GM12878 (cell line): ENCODE measurements at regions not wholly inside any gene's neighbourhood (a gene's known extent, or its start where the extent isn't known, plus 50 kb on each side); places are given as distances from the start of the nearest gene placed in this dataset.

Experiments
- ATAC-seq: fragments of 200-7000 bp; cut with Tn5 transposase; 3 replicates; pipeline ENCODE4 v1.9.1; 2020; ENCODE audit warnings: mild to moderate bottlenecking, moderate library complexity
- BruUV-seq: library from RNA; stranded (reverse); fragments of 400-500 nt; replicated peaks from 2 replicates; lab custom pipeline; 2021; lab: Mats Ljungman, UMichigan
- CTCF ChIA-PET: fragments of 300-600 bp; sonication (Branson Sonifier 250); formaldehyde crosslinking; extraction: SDS; loops from one replicate; lab custom pipeline; 2021; ENCODE audit warnings: inconsistent platforms; lab: Yijun Ruan, JAX
- POLR2A ChIA-PET: fragments of 350-600 bp; formaldehyde crosslinking; extraction: SDS; loops from one replicate; lab custom pipeline; 2021; ENCODE audit warnings: inconsistent platforms; lab: Charles Lee
- RAD21 ChIA-PET: fragments of 300-600 bp; sonication (Branson Sonifier 250); formaldehyde crosslinking; loops from one replicate; lab custom pipeline; 2023; ENCODE audit warnings: antibody characterized with exemption; ENCODE audit not compliant: unreplicated experiment; lab: Charles Lee
- SMC1A ChIA-PET: fragments of 300-600 bp; sonication (Branson Sonifier 250); formaldehyde crosslinking; loops from one replicate; lab custom pipeline; 2023; ENCODE audit not compliant: unreplicated experiment, uncharacterized antibody; lab: Charles Lee
- DNase-seq: peaks from one replicate; pipeline ENCODE4 v3.0.0-alpha.2; 2011; ENCODE audit warnings: low read depth, low spot score
- FAIRE-seq: peaks from 3 replicates; lab custom pipeline; 2011; peaks lifted over from hg19 to GRCh38; lab: Jason Lieb, UNC
- H2AFZ ChIP-seq: 2 replicates; pipeline ENCODE4 v1.6.0; 2011; ENCODE audit warnings: low read depth, low read length, control low read depth; ENCODE audit not compliant: control insufficient read depth
- H3K27ac ChIP-seq: 2 replicates; pipeline ENCODE4 v1.5.1; 2011; ENCODE audit warnings: control low read depth; ENCODE audit not compliant: control insufficient read depth, insufficient read depth
- H3K27me3 ChIP-seq, 2 experiments: replicated peaks in 1 of 2; 2 replicates each; pipeline versions ENCODE4 v1.6.0 to v1.6.1; 2011; ENCODE audit warnings: low read length in 1 of 2; ENCODE audit not compliant: control insufficient read depth in 2 of 2, insufficient read depth in 2 of 2
- H3K36me3 ChIP-seq, 2 experiments: 2 replicates each; pipeline ENCODE4 v1.5.1; 2011; ENCODE audit warnings: low read length in 1 of 2; ENCODE audit not compliant: control insufficient read depth in 2 of 2, insufficient read depth in 2 of 2
- H3K4me1 ChIP-seq: 2 replicates; pipeline ENCODE4 v1.6.1; 2011; ENCODE audit warnings: mild to moderate bottlenecking, low read length, moderate library complexity, mixed read lengths; ENCODE audit not compliant: control insufficient read depth, insufficient read depth
- H3K4me2 ChIP-seq: 2 replicates; pipeline ENCODE4 v1.6.0; 2011; ENCODE audit warnings: control low read depth; ENCODE audit not compliant: control insufficient read depth, insufficient read depth
- H3K4me3 ChIP-seq: fragments of 200-600 bp; sonication (generic); 2 replicates; pipeline ENCODE4 v1.5.1; 2016
- H3K79me2 ChIP-seq: 2 replicates; pipeline ENCODE4 v1.6.0; 2011; ENCODE audit warnings: low read length; ENCODE audit not compliant: control insufficient read depth, insufficient read depth
- H3K9ac ChIP-seq: 2 replicates; pipeline ENCODE4 v1.8.0; 2011; ENCODE audit warnings: low read length, control low read depth, mixed read lengths; ENCODE audit not compliant: control insufficient read depth, insufficient read depth
- H3K9me3 ChIP-seq: replicated peaks from 3 replicates; pipeline ENCODE4 v1.5.1; 2011; ENCODE audit warnings: mild to moderate bottlenecking, low read length; ENCODE audit not compliant: control insufficient read depth, insufficient read depth
- H4K20me1 ChIP-seq: 2 replicates; pipeline ENCODE4 v1.6.0; 2011; ENCODE audit not compliant: control insufficient read depth, insufficient read depth
- BCLAF1 ChIP-seq: fragments of 450-650 bp; IDR thresholded peaks from 2 replicates; pipeline ENCODE4 v1.6.1; 2017; ENCODE audit warnings: antibody characterized with exemption, mild to moderate bottlenecking, moderate library complexity
- CEBPB ChIP-seq, 2 experiments: fragments of 150-350 bp in 1 of 2; IDR thresholded peaks; 2 replicates each; pipeline ENCODE4 v1.6.1; 2012 to 2014; ENCODE audit warnings: low read depth in 2 of 2, low read length in 2 of 2, borderline replicate concordance in 1 of 2, inconsistent platforms in 1 of 2
- CHD1 ChIP-seq: IDR thresholded peaks from 2 replicates; pipeline ENCODE4 v1.6.1; 2012; ENCODE audit warnings: low read depth, low read length, improper control_type of control experiment
- CTCF ChIP-seq, 3 experiments: IDR thresholded peaks in 2 of 3; conservative IDR thresholded peaks in 1 of 3; 2 replicates each; pipeline ENCODE4 v1.5.1; 2011; ENCODE audit warnings: low read depth in 3 of 3, low read length in 3 of 3, mild to moderate bottlenecking in 3 of 3, control low read depth in 2 of 3, moderate library complexity in 2 of 3, inconsistent platforms in 1 of 3, mixed read lengths in 1 of 3; ENCODE audit not compliant: control insufficient read depth in 2 of 3, insufficient read depth in 1 of 3; ENCODE audit errors: extremely low read depth in 1 of 3
- DPF2 ChIP-seq: fragments of 450-650 bp; IDR thresholded peaks from 2 replicates; pipeline ENCODE4 v1.6.1; 2017; ENCODE audit warnings: mild to moderate bottlenecking
- LARP7 ChIP-seq: fragments of 450-650 bp; IDR thresholded peaks from 2 replicates; pipeline ENCODE4 v1.6.1; 2017; ENCODE audit warnings: mild to moderate bottlenecking
- MLLT1 ChIP-seq: fragments of 450-650 bp; IDR thresholded peaks from 2 replicates; pipeline ENCODE4 v1.6.1; 2016; ENCODE audit warnings: mild to moderate bottlenecking
- NR2C2 ChIP-seq: IDR thresholded peaks from 2 replicates; pipeline ENCODE4 v1.6.1; 2011; ENCODE audit warnings: borderline replicate concordance, low read depth; ENCODE audit not compliant: control insufficient read depth, insufficient read length
- POLR2A ChIP-seq: IDR thresholded peaks from 2 replicates; pipeline ENCODE4 v1.6.1; 2011; ENCODE audit warnings: low read depth, mild to moderate bottlenecking, low read length
- RAD21 ChIP-seq: IDR thresholded peaks from 2 replicates; pipeline ENCODE4 v1.6.1; 2011; ENCODE audit warnings: mild to moderate bottlenecking, low read depth, low read length, moderate library complexity; ENCODE audit not compliant: insufficient read depth
- SIN3A ChIP-seq: IDR thresholded peaks from 2 replicates; pipeline ENCODE4 v1.6.1; 2012; ENCODE audit warnings: low read depth, low read length, improper control_type of control experiment
- SIX5 ChIP-seq: IDR thresholded peaks from 2 replicates; pipeline ENCODE4 v1.6.1; 2011; ENCODE audit warnings: mild to moderate bottlenecking, low read depth, low read length, moderate library complexity; ENCODE audit not compliant: severe bottlenecking
- SMARCA5 ChIP-seq: fragments of 450-650 bp; IDR thresholded peaks from 2 replicates; pipeline ENCODE4 v1.6.1; 2017; ENCODE audit warnings: mild to moderate bottlenecking
- SMC3 ChIP-seq: IDR thresholded peaks from 2 replicates; pipeline ENCODE4 v1.6.1; 2011; ENCODE audit warnings: low read length, improper control_type of control experiment, borderline replicate concordance
- USF2 ChIP-seq: IDR thresholded peaks from 2 replicates; pipeline ENCODE4 v1.6.1; 2011; ENCODE audit warnings: low read depth, low read length, improper control_type of control experiment, borderline replicate concordance
- WGBS: methylation state at CpG from one replicate; pipeline ENCODE4 v1.1.6; 2016; ENCODE audit warnings: low lambda C conversion rate; ENCODE audit not compliant: insufficient replicate concordance, insufficient coverage; ENCODE audit errors: missing lambda C conversion rate; 5-methylcytosine and 5-hydroxymethylcytosine counted together
- in situ Hi-C: fragments of 300-500 bp; cut with MboI; formaldehyde crosslinking; loops from 9 replicates; pipeline ENCODE4 v1.14.3; 2018; ENCODE audit warnings: mixed read lengths
- intact Hi-C: fragments of 100-400 bp; cut with micrococcal nuclease; formaldehyde crosslinking; loops from one replicate; pipeline ENCODE4 v1.14.2; 2022; ENCODE audit not compliant: unreplicated experiment

- Histone ChIP-seq H3K4me2 (no peak overlapping the region), H3K36me3 (no peaks in the 10 kb centered on the region), H3K4me3 (no peak overlapping the region), H3K4me1 (no peaks in the 10 kb centered on the region), H3K27ac (no peak overlapping the region), H3K9ac (no peak overlapping the region), H2AFZ (no peak overlapping the region), H4K20me1 (no peaks in the 10 kb centered on the region), H3K79me2 (no peaks in the 10 kb centered on the region), H3K27me3 (no peaks in the 10 kb centered on the region; a peak in 1 of 4 replicates), H3K9me3 (no peaks in the 10 kb centered on the region)
- POLR2A ChIA-PET = no interaction called here
- SMC1A ChIA-PET = no interaction called here
- ATAC-seq (no peak), FAIRE-seq (no peak), DNase-seq (no peak)
- CTCF ChIA-PET = no interaction called here
- no peak for TF ChIP-seq CEBPB (IDR thresholded peaks at IDR 0.05; ENCODE audit: borderline replicate concordance in 1 of 2, low read depth in 2 of 2, low read length in 2 of 2)
- no peak for TF ChIP-seq LARP7
- TF ChIP-seq BCLAF1 = no peak
- TF ChIP-seq SIN3A = no peak
- no peak for TF ChIP-seq POLR2A
- no peak for TF ChIP-seq CTCF (IDR thresholded peaks at IDR 0.05 in 2 of 3, conservative IDR thresholded peaks at IDR 0.05 in 1 of 3; ENCODE audit: control insufficient read depth in 2 of 3, extremely low read depth in 1 of 3, insufficient read depth in 1 of 3, low read depth in 3 of 3, low read length in 3 of 3)
- TF ChIP-seq SMC3 = no peak
- TF ChIP-seq RAD21 = no peak
- TF ChIP-seq NR2C2 = no peak
- no peak for TF ChIP-seq DPF2
- TF ChIP-seq USF2 = no peak
- TF ChIP-seq SIX5 = no peak
- no peak for TF ChIP-seq CHD1
- no peak for TF ChIP-seq SMARCA5
- TF ChIP-seq MLLT1 = no peak
- 0% methylated on average over 2 of the region's 2 CpGs for WGBS
- RAD21 ChIA-PET = no interaction called here
- in situ Hi-C loops = no loop called here
- no TSS peak for BruUV-seq
- intact Hi-C loops = no loop called here
These were observed 328.7 kb upstream of the ATP11B start for GRCh38 chr3:182464513-182465145.
